NCI-H2107 treated with DMSO at 0.1 percent for 48 hours (cell line): ENCODE measurements at regions not wholly inside any gene's neighbourhood (a gene's known extent, or its start where the extent isn't known, plus 50 kb on each side); places are given as distances from the start of the nearest gene placed in this dataset.

ENCODE experiments used
- DNase-seq: peaks from one replicate; lab custom pipeline; 2025; ENCODE audit not compliant: unreplicated experiment; lab: John Stamatoyannopoulos, UW

DNA sequence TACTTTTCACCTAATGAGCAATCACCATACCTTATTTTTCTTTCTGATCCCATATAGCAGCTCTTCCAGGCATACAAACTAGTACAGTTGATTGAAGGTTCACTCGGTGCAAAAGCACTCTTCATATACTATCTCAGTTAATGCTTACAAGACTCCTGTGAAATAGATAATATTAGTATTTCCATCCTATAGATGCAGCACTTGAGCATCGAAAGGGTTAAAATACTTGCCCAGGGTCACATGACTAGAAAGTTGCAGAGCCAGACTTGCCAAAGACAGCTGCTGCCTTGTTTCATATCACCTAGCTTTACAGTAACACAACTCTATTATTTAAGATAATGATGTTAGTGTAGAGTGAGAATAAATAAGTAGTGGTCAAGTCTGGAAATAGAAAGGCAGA lies 466.0 kb upstream of the TNP1 start:
- no peak for DNase-seq

DNA sequence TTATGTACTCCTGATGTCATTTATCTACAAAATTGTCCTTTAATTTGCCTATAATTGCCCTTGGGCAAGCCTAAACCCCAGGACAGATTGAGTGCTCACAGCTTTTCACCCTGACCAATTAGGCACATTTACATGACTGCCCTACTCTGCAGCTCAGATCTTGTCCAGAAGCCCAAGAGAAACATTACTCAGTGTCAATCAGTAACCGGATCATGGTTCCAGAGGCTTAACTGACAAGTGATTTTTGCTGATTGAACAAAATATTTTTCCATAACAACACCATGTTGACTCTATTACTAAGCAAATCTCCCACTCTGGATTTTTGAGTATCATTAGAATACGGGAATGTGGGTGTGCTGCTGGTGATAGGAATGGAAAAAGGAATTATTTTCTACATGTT lies 465.4 kb upstream of the TNP1 start:
- DNase-seq = no peak

DNA sequence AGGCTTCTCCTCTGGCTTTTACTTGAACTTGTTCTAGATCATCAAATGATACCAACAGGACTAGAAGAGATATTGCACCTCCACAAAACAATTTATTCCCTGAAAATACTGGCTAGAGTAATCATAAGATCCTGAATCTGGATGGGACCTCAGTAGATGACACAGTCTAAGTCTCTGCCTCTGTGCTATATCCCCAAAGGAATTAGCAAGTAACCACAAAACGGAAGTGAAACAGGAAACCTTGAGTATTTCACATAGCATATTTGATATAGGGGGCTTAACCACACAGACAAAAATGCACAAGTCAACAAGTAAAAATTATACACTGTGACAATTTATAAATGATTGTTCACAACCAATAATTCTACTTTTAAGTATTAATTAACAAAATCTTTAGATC lies 456.9 kb upstream of the TNP1 start:
- DNase-seq = no peak

DNA sequence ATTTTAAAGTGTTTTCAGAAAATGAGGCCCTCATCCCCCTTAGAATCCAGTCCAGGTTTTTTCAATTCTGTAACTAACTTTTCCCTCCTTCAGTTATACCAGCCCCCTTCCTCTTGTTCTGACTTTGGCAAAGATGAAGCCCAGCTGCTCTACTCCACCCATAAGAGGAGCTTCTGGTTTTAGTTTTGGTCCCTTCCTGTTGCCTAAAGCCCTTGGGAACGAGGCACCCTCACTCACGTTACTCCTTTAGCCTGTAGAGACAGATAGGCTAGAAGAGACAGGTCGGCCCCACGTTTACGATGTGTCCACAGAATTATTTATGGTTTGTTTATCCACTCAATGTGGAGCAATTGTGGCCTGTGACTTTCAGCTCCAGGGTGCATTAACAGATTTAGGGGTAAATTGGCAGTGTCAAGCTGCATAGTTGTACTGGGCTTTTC lies 454.2 kb upstream of the TNP1 start:
- DNase-seq = no peak

DNA sequence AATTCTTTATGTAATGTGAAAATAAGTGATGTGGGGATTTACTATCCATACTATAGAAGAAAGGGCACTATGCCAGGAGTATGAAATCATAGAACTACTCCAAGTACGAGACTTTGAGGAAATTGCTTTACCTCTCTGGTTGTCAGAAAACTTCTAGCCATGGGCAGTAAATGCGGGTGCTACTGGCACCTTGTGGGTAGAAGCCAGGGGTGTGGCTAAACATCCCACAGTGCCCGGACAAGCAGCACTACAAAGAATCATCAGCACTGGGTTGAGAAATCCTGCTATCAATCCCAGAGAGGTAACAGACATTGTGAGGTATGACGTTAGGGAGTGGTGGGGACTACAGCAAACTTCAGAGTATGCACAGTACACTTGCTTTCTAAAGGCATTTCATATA lies 453.5 kb upstream of the TNP1 start:
- DNase-seq = no peak

DNA sequence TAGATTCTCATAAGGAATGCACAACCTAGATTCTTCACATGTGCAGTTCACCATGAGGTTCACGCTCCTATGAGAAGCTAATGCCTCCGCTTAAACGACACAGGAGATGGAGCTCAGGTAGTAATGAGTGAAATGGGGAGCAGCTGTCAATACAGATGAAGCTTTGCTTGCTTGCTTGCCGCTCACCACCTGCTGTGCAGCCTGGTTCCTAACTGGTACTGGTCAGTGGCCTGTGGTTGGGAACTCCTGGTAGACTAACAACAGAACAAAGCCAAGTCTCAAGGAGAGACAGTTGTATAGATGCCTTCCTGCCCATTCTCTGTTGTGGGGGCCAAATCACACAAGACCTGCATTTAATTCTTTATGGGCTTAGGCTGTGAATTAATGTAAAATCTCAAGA lies 449.2 kb upstream of the TNP1 start:
- no peak for DNase-seq

DNA sequence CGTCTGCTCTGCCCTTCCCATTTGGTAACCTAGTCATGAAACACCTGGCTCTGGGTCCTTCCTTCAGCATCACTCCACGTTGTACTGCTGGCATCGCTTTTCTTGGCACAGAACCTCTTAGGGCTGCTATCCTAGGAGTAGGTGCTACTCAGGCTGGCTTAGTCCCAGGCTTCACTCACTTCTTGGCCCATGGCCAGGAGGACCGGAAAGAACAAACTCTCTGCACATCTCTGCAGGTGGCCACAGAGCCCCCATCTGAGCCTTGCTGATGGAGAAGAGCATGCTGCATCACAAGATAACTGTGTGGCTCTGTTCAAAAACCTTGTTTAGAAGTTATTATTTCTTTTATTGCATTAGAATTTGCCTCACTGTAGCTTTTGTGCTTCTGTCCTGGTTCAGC lies 447.2 kb upstream of the TNP1 start:
- DNase-seq = no peak

DNA sequence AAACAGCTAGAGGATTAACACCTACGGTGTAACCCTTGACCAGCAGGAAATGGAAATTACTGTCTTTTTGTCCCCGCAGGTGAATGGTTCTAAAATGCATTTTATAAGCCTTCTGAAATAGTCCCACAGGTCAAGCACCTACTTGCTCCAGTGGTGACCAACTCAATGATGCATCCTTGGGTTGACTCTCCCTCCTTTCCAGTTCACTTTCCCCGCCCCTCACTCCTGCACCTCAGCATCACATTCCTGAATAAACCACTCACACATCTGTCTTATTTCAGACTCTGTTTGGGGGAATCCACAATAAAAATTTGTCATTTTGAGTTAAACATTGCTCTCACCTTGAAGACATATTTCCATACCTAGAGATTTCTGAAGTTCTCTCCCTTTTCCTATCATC lies 446.0 kb upstream of the TNP1 start:
- DNase-seq = no peak

DNA sequence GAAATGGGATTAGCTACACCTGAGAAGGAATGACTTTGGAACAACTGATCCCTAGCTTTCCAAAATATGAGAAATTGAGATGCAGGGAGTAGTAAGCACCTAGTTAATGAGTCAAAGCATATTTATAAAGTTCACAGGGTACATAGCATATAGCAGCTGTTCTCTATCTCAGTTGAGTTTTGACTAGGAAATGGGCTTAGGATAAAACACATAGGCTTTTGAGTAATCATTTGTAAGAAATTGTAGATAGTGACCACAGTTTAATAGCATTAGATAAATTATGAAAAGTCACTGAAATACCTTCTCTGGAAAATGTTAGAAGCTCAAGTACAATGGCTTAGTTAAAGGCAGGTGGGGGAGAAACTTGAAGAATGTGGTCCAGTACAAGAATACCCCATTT lies 444.7 kb upstream of the TNP1 start:
- DNase-seq = no peak

DNA sequence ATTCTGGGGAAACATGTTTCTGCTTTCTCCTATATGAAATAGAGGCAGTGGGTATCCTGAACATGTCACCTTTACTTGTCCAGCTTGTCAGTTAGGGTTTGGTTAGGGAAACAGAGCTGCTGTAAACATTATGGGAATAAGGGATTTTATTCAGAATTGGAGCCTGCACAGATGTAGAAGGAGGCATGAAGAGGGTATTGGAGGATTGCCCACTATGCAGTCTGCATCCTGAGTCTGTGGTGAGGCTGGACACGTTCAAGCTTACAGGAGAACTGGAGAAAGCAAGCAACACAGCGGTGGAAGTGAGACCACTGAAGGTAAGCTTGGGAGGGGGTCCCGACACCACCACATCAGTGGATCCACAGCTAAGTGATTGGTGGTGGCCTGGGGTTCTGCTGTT lies 443.0 kb upstream of the TNP1 start:
- no peak for DNase-seq

DNA sequence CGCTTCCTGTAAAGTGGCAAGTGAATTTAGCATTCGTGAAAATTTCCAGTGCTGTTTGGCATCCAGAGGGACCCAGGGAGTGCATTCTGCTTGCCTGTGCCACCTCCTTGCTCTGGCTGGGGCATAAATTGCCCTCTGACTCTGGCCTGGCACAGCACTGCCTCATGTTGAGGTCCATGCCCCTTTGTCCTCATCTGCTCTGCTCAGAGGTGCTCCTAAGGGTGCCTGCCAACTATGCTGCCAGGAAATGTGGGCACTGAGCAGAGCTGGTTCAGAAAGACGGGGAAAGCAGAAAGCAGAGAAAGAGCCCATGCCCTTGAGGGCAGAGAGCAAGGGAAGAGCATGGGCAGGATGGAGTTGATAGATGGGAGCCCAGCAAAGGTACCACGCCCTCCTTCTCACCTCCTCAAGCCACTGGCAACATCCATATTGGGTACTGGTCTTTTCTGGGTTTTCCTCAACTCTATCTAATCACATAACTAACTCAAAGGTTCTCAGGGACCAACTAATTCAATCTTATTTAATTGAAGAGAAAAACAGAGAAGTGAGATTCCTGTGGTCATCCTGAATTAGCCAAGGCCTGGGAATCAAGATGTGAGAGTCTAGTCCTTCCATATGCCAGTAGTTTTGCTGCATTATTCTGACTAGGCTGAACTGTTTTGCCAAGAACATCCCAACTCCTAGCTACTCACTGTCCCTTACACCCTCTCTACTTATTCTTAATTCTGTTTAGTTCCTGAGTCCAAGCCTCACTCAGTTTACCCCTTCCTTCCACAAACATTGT lies 441.5 kb upstream of the TNP1 start:
- no peak for DNase-seq

DNA sequence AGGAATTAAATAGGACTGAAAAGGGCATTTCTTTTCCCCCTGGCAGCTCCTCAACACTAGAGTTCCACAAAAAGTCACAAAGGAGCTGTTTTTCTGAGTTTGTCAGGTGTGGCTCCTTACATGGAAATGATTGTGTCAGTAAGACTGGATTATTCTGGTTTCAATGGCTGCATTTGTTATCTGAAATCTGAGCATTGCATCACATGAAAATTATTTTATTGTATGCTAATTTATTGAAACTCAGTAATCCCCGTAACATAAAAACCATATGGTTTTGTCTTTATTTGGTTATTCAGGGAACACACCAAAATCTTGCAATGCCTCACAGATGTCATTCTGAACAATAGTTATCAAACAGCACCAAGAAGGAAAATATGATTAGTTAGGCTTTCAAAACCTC lies 439.7 kb upstream of the TNP1 start:
- no peak for DNase-seq

DNA sequence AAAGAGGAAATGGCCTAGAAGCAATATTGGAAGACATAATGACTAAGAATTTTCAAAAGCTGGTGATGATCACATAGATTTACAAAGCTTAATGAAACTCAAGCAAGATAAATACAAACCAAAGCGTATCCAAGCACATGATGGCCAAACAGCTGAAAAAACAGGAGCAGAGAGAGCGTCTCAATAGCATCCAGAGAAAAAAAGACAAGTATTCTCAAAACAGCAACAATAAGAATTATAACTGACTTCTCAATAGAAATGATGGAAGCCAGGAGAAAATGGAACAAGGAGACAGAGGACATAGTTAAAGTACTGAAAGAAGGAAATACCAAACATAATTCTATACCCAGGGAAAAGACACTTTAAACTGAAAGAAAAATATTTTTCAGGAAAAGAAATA lies 437.2 kb upstream of the TNP1 start:
- DNase-seq = no peak

DNA sequence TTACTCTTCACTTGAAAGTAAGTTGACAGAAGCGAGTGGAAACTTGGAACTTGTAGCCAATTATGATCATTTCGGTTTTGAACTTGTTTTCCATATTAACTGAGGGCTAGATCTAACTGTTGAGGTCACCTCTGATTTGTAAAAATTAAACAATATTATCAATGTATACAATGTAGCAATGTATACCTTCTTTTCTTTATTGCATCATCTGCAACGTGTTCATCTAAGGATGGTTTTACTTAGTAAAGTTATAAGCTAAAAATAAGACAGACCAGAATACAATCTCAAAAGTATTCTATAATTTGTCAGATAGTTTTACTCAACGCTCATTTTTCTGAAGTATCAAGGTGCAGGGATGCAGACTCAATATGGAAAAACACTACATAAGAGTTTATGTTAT lies 435.0 kb upstream of the TNP1 start:
- no peak for DNase-seq

DNA sequence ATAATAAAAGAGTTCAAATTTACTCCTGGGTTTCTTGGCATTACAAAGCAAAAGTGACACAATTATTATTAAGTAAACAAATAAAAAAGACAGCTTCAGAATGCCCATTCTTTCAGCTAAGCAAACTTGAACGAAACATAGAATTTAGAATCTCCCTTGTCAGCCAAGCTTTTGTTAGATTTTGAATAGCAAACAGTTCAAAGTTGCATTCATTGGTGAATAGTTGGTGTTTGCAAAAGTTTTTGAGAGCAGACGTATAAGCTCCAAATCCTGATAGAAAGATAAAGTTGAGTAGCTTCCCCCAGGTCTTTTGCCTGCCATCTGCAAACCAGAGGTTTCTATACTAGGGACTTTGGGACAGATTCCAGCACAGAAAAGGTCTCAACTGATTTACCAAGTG lies 434.3 kb upstream of the TNP1 start:
- DNase-seq = no peak

DNA sequence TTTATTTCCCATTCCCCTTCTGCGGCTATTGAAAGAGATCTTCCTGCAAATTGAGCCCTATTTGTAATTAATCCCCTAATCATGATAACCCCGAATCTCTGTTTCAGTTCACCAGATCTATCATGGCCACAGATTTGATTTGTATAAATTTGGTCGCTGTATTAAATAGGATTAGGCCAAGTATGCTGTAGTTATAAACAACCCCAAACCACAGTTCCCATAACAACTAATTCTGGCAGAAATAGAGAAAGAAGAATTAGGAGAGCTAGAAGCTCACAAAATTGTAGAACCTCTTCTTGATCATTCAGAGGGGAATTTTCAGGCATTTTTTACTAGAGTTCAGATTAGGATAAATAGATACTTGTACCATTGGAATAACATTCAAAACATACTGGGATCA lies 433.7 kb upstream of the TNP1 start:
- DNase-seq = no peak

DNA sequence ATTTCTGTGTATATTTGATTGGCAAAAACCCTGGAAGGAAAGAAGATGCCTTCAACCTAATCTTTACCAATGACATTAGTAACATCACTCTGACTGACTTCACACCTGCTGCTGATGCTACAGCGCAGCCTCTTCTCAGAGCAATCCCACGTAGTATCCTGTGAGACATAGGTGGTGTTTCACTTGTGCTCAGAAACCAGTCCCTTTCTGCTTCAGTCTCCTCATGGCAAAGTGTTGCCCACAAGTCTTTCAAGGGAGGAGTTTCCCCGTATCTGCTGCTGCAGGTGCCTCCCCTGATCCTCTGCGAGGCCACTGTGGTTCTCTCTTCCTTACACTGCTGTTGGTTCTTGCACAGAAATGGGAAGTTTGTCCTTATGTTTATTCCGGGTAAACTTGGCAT lies 433.2 kb upstream of the TNP1 start:
- no peak for DNase-seq

DNA sequence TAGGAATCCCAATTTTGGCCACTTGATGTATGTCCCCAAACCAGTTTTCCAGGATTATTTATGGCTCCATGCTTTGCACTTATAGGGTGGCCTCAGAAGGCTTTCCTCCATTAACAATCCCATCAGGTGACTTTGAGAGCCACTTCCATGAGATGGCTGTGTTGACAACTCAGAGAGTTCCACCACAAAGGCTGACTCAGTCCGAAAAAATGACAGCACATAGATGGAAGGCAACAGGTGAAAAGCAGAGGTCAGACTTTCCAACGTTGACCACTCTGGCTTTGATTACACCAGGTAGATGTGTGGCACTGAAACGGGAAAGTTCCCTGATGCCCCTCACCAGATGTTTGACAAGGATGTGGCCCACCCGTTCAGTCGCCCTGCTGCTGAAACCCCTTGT lies 431.4 kb upstream of the TNP1 start:
- no peak for DNase-seq

DNA sequence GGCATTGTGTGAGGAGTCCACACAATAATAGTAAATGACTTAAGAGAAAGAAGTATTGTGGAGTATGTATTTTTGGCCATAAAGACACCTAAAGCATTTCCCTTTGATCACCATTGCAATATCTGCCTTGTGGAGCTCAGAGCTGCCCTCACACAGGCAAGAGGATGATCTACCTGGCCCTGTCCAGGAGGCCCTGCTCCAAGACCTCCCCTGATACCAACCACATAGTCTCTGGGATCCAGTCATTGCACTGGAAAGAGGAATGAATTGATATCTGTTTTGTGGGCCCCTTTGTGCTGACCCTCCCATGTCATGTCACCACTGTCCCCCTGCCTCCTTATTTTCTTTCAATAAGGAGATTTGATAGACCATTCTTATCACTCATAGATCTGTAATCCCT lies 430.6 kb upstream of the TNP1 start:
- DNase-seq = no peak

DNA sequence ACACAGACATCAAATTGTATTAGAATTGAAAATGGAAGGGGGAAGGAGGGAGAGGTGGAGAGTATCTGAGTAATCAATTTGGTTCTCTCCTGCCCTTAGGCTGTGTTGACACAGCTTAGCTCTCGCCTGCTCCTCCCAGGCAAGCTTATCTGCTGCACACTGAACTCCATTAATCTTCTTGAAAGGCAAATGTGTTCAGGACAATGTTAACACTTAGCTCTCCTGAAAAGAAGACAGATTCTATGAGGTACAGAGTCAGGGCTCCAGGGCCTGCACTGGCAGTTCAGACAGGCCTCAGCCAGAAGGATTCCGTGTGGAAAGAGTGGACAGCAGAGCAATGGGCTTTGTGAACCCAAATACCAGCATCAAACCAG lies 430.0 kb upstream of the TNP1 start:
- DNase-seq = no peak

DNA sequence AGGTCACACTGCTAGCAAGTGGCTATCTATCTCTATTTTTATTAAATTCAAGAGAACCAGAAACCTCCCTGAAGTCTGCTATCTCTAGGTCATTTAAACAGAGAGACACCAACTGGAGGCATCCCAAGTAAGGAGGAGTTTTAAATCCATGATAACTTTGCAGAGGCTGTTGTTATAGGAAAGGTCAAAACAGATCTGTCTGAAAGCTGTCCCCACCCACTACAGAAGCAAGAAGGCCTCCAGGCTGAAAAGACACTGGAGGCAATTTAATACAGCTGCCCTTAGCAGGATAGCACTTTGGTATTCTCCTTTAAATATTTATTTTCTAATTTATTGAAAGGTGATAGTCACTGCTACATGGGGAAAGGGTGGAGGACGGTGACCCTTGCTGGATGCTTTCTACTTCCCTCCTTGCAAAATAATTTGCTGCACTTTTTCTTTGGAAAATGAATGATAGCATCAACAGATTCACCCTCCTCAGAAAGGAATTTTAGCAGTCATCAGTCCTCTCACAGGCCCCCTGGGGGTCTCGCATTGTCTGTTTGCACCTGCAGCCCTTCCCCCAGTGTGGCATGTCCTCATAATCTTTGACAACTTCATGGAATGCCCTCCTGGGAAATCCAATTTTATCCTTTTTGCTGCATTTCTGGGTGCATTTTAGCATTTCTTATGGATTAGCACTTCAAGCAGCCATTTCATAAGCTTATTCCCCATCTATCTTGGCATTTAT lies 429.5 kb upstream of the TNP1 start:
- no peak for DNase-seq

DNA sequence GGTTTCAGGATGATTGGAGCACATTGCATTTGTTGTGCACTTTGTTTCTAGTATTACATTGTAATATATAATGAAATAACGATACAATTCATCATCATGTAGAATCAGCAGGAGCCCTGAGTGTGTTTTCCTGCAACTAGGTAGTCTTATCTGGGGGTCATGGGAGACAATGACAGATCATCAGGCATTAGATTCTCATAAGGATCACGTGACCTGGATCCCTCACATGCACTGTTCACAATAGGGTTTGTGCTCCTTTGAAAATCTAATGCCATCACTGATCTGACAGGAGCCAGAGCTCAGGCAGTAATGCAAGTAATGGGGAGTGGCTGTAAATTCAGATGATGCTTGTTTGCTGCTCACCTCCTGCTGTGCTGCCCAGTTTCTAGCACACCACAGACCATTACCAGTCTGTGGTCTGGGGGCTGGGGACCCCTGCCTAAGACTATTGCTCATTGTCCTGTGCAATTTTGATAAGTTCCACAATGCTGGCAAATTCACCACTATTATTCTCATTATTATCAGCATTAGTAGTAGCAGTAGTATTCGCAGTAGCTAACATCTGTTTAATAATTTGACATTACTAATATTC lies 428.7 kb upstream of the TNP1 start:
- no peak for DNase-seq

DNA sequence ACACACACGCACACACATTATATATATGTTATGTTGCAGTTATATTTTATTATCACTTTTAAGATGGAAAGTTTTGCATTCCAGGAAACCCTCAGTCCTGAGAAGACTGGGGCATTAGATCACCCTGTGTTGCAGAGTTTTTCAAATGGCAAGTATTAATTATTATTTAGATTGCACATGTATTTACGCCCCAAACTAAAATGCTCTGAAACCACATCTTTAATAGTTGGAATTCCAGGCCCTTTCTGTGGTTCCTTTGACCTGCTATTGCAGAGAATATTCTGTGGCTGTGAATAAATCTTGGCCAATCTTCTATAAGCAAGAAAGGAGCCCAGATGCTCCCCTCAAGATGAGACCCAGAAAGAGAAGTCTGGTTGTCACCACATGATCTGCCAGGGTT lies 427.0 kb upstream of the TNP1 start:
- no peak for DNase-seq
